ENCODE measurements at regions not wholly inside any gene's neighbourhood (a gene's known extent, or its start where the extent isn't known, plus 50 kb on each side); places are given as distances from the start of the nearest gene placed in this dataset.
A peak's percentile ranks its signal among the peaks of the same experiment; 100 is the strongest.

GRCh38 chr13:44224450-44225149, 149.0 kb upstream of the SERP2 start:
- in situ Hi-C loops (cut with HindIII; ENCODE audit: low sequenced_read_pairs), result no loop called here
- no peak overlapping the region for H3K4me3 ChIP-seq (ENCODE audit: low read depth, low read length)
- DNase-seq (ENCODE audit: low read depth, low spot score), result no peak
- TF ChIP-seq CTCF (IDR thresholded peaks at IDR 0.05; ENCODE audit: low read depth, low read length), result no peak

- DNase-seq (ENCODE audit: low read depth, low spot score), result no peak
- H3K4me3 ChIP-seq (ENCODE audit: low read depth, low read length), result no peak overlapping the region
- in situ Hi-C loops (cut with HindIII; ENCODE audit: low sequenced_read_pairs), result no loop called here
- no peak for TF ChIP-seq CTCF (IDR thresholded peaks at IDR 0.05; ENCODE audit: low read depth, low read length)
These were observed 144.1 kb upstream of the SERP2 start for GRCh38 chr13:44229371-44230030.

GRCh38 chr13:44230071-44230470, 143.6 kb upstream of the SERP2 start:
- H3K4me3 ChIP-seq (ENCODE audit: low read depth, low read length), result no peak overlapping the region
- no peak for DNase-seq (ENCODE audit: low read depth, low spot score)
- TF ChIP-seq CTCF (IDR thresholded peaks at IDR 0.05; ENCODE audit: low read depth, low read length), result no peak
- in situ Hi-C loops (cut with HindIII; ENCODE audit: low sequenced_read_pairs), result no loop called here

GRCh38 chr13:44230736-44231135, 142.9 kb upstream of the SERP2 start:
- peak; percentile 39 for DNase-seq (ENCODE audit: low read depth, low spot score)
- TF ChIP-seq CTCF (IDR thresholded peaks at IDR 0.05; ENCODE audit: low read depth, low read length), result no peak
- H3K4me3 ChIP-seq (ENCODE audit: low read depth, low read length), result no peak overlapping the region
- in situ Hi-C loops (cut with HindIII; ENCODE audit: low sequenced_read_pairs), result no loop called here

GRCh38 chr13:44231786-44232516, 141.7 kb upstream of the SERP2 start:
- no peak for TF ChIP-seq CTCF (IDR thresholded peaks at IDR 0.05; ENCODE audit: low read depth, low read length)
- in situ Hi-C loops (cut with HindIII; ENCODE audit: low sequenced_read_pairs), result no loop called here
- peak; percentile 98 for DNase-seq (ENCODE audit: low read depth, low spot score)
- H3K4me3 ChIP-seq (ENCODE audit: low read depth, low read length), result no peak overlapping the region

- in situ Hi-C loops (cut with HindIII; ENCODE audit: low sequenced_read_pairs), result no loop called here
- H3K4me3 ChIP-seq (ENCODE audit: low read depth, low read length), result no peak overlapping the region
- TF ChIP-seq CTCF (IDR thresholded peaks at IDR 0.05; ENCODE audit: low read depth, low read length), result no peak
- no peak for DNase-seq (ENCODE audit: low read depth, low spot score)
These were observed 140.8 kb upstream of the SERP2 start for GRCh38 chr13:44232774-44233173.

All from astrocyte of the spinal cord (primary cell).